GM12878 (cell line): ENCODE measurements at regions not wholly inside any gene's neighbourhood (a gene's known extent, or its start where the extent isn't known, plus 50 kb on each side); places are given as distances from the start of the nearest gene placed in this dataset.

Source experiments
- ATAC-seq: fragments of 200-7000 bp; cut with Tn5 transposase; 3 replicates; pipeline ENCODE4 v1.9.1; 2020; ENCODE audit warnings: mild to moderate bottlenecking, moderate library complexity
- BruUV-seq: library from RNA; stranded (reverse); fragments of 400-500 nt; replicated peaks from 2 replicates; lab custom pipeline; 2021; lab: Mats Ljungman, UMichigan
- CTCF ChIA-PET: fragments of 300-600 bp; sonication (Branson Sonifier 250); formaldehyde crosslinking; extraction: SDS; loops from one replicate; lab custom pipeline; 2021; ENCODE audit warnings: inconsistent platforms; lab: Yijun Ruan, JAX
- POLR2A ChIA-PET: fragments of 350-600 bp; formaldehyde crosslinking; extraction: SDS; loops from one replicate; lab custom pipeline; 2021; ENCODE audit warnings: inconsistent platforms; lab: Charles Lee
- RAD21 ChIA-PET: fragments of 300-600 bp; sonication (Branson Sonifier 250); formaldehyde crosslinking; loops from one replicate; lab custom pipeline; 2023; ENCODE audit warnings: antibody characterized with exemption; ENCODE audit not compliant: unreplicated experiment; lab: Charles Lee
- SMC1A ChIA-PET: fragments of 300-600 bp; sonication (Branson Sonifier 250); formaldehyde crosslinking; loops from one replicate; lab custom pipeline; 2023; ENCODE audit not compliant: unreplicated experiment, uncharacterized antibody; lab: Charles Lee
- DNase-seq: peaks from one replicate; pipeline ENCODE4 v3.0.0-alpha.2; 2011; ENCODE audit warnings: low read depth, low spot score
- FAIRE-seq: peaks from 3 replicates; lab custom pipeline; 2011; peaks lifted over from hg19 to GRCh38; lab: Jason Lieb, UNC
- H2AFZ ChIP-seq: 2 replicates; pipeline ENCODE4 v1.6.0; 2011; ENCODE audit warnings: low read depth, low read length, control low read depth; ENCODE audit not compliant: control insufficient read depth
- H3K27ac ChIP-seq: 2 replicates; pipeline ENCODE4 v1.5.1; 2011; ENCODE audit warnings: control low read depth; ENCODE audit not compliant: control insufficient read depth, insufficient read depth
- H3K27me3 ChIP-seq, 2 experiments: replicated peaks in 1 of 2; 2 replicates each; pipeline versions ENCODE4 v1.6.0 to v1.6.1; 2011; ENCODE audit warnings: low read length in 1 of 2; ENCODE audit not compliant: control insufficient read depth in 2 of 2, insufficient read depth in 2 of 2
- H3K36me3 ChIP-seq, 2 experiments: 2 replicates each; pipeline ENCODE4 v1.5.1; 2011; ENCODE audit warnings: low read length in 1 of 2; ENCODE audit not compliant: control insufficient read depth in 2 of 2, insufficient read depth in 2 of 2
- H3K4me1 ChIP-seq: 2 replicates; pipeline ENCODE4 v1.6.1; 2011; ENCODE audit warnings: mild to moderate bottlenecking, low read length, moderate library complexity, mixed read lengths; ENCODE audit not compliant: control insufficient read depth, insufficient read depth
- H3K4me2 ChIP-seq: 2 replicates; pipeline ENCODE4 v1.6.0; 2011; ENCODE audit warnings: control low read depth; ENCODE audit not compliant: control insufficient read depth, insufficient read depth
- H3K4me3 ChIP-seq: fragments of 200-600 bp; sonication (generic); 2 replicates; pipeline ENCODE4 v1.5.1; 2016
- H3K79me2 ChIP-seq: 2 replicates; pipeline ENCODE4 v1.6.0; 2011; ENCODE audit warnings: low read length; ENCODE audit not compliant: control insufficient read depth, insufficient read depth
- H3K9ac ChIP-seq: 2 replicates; pipeline ENCODE4 v1.8.0; 2011; ENCODE audit warnings: low read length, control low read depth, mixed read lengths; ENCODE audit not compliant: control insufficient read depth, insufficient read depth
- H3K9me3 ChIP-seq: replicated peaks from 3 replicates; pipeline ENCODE4 v1.5.1; 2011; ENCODE audit warnings: mild to moderate bottlenecking, low read length; ENCODE audit not compliant: control insufficient read depth, insufficient read depth
- H4K20me1 ChIP-seq: 2 replicates; pipeline ENCODE4 v1.6.0; 2011; ENCODE audit not compliant: control insufficient read depth, insufficient read depth
- HCFC1 ChIP-seq: fragments of 150-350 bp; IDR thresholded peaks from 2 replicates; pipeline ENCODE4 v1.6.1; 2014; ENCODE audit warnings: low read length
- KDM1A ChIP-seq: fragments of 200-600 bp; sonication (generic); IDR thresholded peaks from 2 replicates; pipeline ENCODE4 v1.6.1; 2016; ENCODE audit warnings: borderline replicate concordance
- SIN3A ChIP-seq: IDR thresholded peaks from 2 replicates; pipeline ENCODE4 v1.6.1; 2012; ENCODE audit warnings: low read depth, low read length, improper control_type of control experiment
- WGBS: methylation state at CpG from one replicate; pipeline ENCODE4 v1.1.6; 2016; ENCODE audit warnings: low lambda C conversion rate; ENCODE audit not compliant: insufficient replicate concordance, insufficient coverage; ENCODE audit errors: missing lambda C conversion rate; 5-methylcytosine and 5-hydroxymethylcytosine counted together
- in situ Hi-C: fragments of 300-500 bp; cut with MboI; formaldehyde crosslinking; loops from 9 replicates; pipeline ENCODE4 v1.14.3; 2018; ENCODE audit warnings: mixed read lengths
- intact Hi-C: fragments of 100-400 bp; cut with micrococcal nuclease; formaldehyde crosslinking; loops from one replicate; pipeline ENCODE4 v1.14.2; 2022; ENCODE audit not compliant: unreplicated experiment
- TF ChIP-seq, protein P1 (sequence below): IDR thresholded peaks from 2 replicates; pipeline ENCODE4 v1.6.1; 2011; ENCODE audit warnings: borderline replicate concordance, low read depth, mild to moderate bottlenecking, moderate library complexity, mixed read lengths, low read length; ENCODE audit not compliant: insufficient read depth; ENCODE audit errors: extremely low read length
- TF ChIP-seq, protein P2 (sequence below): fragments of 450-650 bp; formaldehyde crosslinking; IDR thresholded peaks from 2 replicates; pipeline ENCODE4 v1.4.0; 2022; ENCODE audit warnings: mild to moderate bottlenecking, moderate library complexity

DNA sequence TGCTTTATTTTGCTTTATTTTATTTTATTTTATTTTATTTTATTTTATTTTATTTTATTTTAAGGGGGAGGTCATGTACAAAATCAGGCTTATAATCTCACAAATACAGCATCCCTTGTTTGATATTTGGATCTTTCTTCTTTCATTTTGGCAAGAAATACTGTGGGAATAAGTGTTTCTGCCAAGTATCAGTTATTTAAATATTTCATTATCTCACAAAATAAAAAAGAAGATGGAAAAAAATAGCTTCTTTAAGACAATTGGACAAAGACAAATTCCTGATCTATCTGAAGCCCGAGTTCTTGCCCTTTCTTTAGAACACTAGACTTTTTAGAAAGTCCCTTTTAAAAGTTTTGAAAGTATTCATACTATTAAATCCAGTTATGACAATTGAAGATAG lies 560.5 kb upstream of the ZEB2 start:
- CTCF ChIA-PET, result no interaction called here
- no peaks in the 10 kb centered on the region for H3K36me3 ChIP-seq
- H3K9me3 ChIP-seq, result no peaks in the 10 kb centered on the region
- no TSS peak for BruUV-seq
- H3K4me2 ChIP-seq, result no peak overlapping the region
- in situ Hi-C loops, result no loop called here
- RAD21 ChIA-PET, result no interaction called here
- H2AFZ ChIP-seq, result no peak overlapping the region
- no peak overlapping the region for H3K4me3 ChIP-seq
- DNase-seq (no peak), FAIRE-seq (no peak)
- H4K20me1 ChIP-seq, result no peaks in the 10 kb centered on the region
- no peak for TF ChIP-seq HCFC1
- TF ChIP-seq KDM1A, result no peak
- TF ChIP-seq, protein P1, sequence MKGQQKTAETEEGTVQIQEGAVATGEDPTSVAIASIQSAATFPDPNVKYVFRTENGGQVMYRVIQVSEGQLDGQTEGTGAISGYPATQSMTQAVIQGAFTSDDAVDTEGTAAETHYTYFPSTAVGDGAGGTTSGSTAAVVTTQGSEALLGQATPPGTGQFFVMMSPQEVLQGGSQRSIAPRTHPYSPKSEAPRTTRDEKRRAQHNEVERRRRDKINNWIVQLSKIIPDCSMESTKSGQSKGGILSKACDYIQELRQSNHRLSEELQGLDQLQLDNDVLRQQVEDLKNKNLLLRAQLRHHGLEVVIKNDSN, result no peak
- TF ChIP-seq SIN3A, result no peak
- TF ChIP-seq, protein P2, sequence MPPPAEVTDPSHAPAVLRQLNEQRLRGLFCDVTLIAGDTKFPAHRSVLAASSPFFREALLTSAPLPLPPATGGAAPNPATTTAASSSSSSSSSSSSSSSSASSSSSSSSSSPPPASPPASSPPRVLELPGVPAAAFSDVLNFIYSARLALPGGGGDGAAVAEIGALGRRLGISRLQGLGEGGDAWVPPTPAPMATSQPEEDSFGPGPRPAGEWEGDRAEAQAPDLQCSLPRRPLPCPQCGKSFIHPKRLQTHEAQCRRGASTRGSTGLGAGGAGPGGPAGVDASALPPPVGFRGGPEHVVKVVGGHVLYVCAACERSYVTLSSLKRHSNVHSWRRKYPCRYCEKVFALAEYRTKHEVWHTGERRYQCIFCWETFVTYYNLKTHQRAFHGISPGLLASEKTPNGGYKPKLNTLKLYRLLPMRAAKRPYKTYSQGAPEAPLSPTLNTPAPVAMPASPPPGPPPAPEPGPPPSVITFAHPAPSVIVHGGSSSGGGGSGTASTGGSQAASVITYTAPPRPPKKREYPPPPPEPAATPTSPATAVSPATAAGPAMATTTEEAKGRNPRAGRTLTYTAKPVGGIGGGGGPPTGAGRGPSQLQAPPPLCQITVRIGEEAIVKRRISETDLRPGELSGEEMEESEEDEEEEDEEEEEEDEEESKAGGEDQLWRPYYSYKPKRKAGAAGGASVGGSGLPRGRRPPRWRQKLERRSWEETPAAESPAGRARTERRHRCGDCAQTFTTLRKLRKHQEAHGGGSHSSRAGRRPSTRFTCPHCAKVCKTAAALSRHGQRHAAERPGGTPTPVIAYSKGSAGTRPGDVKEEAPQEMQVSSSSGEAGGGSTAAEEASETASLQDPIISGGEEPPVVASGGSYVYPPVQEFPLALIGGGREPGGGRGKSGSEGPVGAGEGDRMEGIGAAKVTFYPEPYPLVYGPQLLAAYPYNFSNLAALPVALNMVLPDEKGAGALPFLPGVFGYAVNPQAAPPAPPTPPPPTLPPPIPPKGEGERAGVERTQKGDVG (CRISPR knock-in tag), result no peak
- TF ChIP-seq, all 136 proteins: peak for 0
- Histone ChIP-seq H3K27ac (no peak overlapping the region), H3K79me2 (no peaks in the 10 kb centered on the region), H3K27me3 (no peaks in the 10 kb centered on the region; a peak in 1 of 4 replicates), H3K9ac (no peak overlapping the region), H3K4me1 (no peaks in the 10 kb centered on the region)
- no peak for ATAC-seq
- WGBS, result 4% methylated on average over 1 of the region's 1 CpG
- intact Hi-C loops, result no loop called here
- SMC1A ChIA-PET, result interaction anchor here (0.8 kb wide), 1 partner anchor 8 kb away, joined by 3 read pairs; no protein-coding TSS in a partner anchor
- POLR2A ChIA-PET, result no interaction called here
